NCI-H510A treated with DMSO at 0.1 percent for 48 hours (cell line): ENCODE measurements at regions not wholly inside any gene's neighbourhood (a gene's known extent, or its start where the extent isn't known, plus 50 kb on each side); places are given as distances from the start of the nearest gene placed in this dataset.
A peak's percentile ranks its signal among the peaks of the same experiment; 100 is the strongest.

Experiments
- DNase-seq: peaks from one replicate; lab custom pipeline; 2025; lab: John Stamatoyannopoulos, UW

GRCh38 chr1:163656095-163656759 lies 334.5 kb downstream of the NUF2 start:
- DNase-seq, result peak; percentile 69

GRCh38 chr1:163657719-163658118 lies 336.0 kb downstream of the NUF2 start:
- no peak for DNase-seq

DNA sequence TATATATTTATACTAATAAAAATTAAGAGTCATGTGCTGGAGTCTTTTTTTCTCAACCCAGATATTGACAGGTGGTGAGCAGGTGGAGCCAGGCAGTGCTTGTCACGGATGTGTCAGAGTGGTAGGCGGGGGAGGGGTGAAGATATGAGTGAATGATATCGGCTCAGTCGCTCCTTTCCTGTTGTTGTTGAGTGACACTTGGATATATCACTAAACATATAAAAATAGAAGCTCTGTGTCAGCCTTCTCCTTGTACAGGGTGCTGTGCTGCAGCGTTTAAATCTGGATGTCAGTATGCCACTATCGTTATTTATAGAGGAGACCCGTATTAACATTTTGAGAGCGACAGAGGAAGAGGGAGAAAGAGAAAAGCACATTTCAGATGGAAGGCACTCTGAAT lies 339.6 kb downstream of the NUF2 start:
- no peak for DNase-seq

DNA sequence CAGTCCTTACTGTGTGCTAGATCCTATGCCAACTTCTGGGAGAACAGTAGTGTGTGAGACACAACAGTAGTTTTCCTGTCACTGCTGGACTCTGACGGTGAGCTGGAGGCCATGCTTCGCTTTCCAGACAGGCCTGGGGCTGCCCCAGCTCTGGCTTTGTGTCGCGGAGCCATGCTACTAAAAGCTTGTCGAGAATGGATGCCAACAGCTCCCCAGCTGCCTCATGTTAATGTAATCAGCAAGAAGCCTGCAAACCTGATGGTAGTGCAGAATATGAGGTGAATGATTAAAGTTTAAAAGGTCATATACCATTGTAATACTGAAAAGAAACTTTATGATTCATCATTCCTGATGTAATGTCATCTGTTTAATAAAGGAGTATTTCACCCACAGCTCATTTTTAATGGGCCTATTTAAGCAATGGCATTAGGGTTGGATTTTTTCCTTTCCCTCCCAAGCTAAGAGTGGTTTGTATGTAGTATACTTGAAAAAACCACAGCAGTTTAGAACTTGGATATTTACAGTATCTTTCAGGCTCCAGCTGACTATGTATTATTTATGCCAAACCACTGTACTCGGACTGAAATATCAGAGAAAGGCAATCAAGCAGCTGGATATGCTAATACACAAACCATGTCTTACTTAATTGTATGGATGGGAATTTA lies 343.0 kb downstream of the NUF2 start:
- DNase-seq, result no peak

GRCh38 chr1:163668472-163668871 lies 346.7 kb downstream of the NUF2 start:
- no peak for DNase-seq

- no peak for DNase-seq
These were observed 349.4 kb downstream of the NUF2 start for GRCh38 chr1:163670989-163671757.

DNA sequence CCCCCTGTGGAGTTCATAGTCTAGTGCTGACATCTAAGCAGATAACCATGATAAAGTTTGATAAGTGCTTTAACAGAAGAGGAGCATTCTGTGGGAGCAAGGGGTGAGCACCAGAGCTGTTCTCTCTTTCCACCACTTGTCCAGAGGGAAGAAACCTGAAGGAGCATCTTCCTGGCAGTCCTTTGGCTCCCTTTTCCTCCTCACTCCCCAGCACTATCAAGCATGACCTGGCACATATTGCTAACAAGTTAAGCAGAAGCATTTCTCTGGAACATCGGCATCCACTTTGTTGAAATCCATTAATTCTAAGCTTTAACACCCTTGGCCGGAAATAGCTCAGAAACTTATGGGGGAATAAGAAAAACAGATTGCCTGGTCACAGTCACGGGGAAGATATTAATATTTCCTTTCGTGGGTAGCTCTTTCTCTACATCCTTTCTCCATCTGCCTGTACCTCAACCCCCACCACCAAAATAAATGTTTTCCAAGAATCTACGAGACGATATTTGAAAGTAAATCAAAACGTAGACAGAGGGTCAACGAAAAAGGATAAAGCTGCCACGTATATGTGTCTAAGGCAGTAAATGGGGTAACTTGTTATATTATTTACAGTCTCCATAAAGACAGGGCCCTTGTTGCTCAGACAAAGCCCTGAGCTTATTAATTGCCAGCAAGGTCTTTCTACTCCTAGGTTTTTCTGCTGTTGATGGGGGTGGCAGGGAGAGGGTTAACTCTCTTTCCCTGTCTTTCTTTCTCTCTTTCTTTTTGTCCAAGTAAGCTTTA lies 351.4 kb downstream of the NUF2 start:
- no peak for DNase-seq

GRCh38 chr1:163673759-163674151 lies 352.0 kb downstream of the NUF2 start:
- DNase-seq, result no peak

DNA sequence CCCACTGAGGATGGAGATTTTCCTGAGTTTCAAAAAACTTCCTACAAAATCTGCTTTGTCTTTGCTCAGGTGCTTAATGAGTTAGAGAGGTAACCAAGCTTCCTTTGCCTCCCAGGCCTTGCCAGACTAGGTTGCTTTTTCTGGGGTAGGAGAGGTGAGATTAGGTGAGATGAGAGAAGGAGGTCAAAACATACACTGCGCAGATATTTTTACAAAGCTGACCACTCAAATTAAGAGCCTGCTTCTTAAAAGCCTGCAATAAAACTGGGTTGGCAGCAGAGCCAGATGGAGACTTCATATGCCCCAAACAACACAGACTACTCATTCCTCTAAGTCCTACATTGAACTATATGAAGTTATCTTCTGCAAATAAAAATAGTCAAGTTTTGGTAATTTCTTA lies 352.5 kb downstream of the NUF2 start:
- no peak for DNase-seq

DNA sequence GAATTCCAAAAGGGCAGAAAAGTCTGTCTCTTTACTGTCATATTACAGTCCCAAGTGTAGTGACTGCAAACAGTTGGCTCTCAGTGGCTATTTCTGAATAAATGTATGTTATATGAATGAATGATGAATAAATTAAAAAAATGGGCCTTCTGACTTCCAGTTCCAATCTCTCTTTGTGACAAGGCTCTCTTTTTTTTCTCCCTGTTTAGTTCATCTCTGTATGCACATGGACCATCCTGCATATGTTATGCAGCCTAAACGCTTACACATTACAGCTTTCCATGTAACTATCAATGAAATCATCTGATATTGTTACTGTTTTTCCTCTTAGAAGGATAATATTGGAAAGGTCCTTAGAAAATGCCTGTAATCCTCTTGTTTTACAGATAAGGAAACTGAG lies 363.0 kb downstream of the NUF2 start:
- DNase-seq, result no peak

DNA sequence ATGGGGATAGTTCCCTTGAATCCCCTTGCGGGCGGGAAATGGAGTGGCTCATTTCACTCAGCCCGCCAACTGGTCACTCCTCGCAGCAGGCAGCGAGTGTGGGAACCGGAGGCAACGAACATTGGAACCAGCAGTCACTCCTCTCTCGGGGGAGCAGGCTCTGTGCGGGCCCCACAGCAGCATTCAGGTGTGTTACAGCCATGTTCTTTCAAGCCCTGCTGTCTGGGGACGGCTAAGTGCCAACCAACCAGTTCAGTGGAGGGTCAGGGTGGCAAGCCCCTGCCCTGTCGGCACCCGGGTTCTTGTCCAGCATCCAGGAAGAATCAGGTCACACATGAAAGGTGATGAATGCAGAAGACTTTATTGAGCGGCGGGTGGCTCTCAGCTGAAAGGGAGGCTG lies 370.5 kb downstream of the NUF2 start:
- DNase-seq, result no peak

GRCh38 chr1:163697137-163697536 lies 375.4 kb downstream of the NUF2 start:
- no peak for DNase-seq

GRCh38 chr1:163701783-163702374 lies 380.1 kb downstream of the NUF2 start:
- DNase-seq, result no peak

DNA sequence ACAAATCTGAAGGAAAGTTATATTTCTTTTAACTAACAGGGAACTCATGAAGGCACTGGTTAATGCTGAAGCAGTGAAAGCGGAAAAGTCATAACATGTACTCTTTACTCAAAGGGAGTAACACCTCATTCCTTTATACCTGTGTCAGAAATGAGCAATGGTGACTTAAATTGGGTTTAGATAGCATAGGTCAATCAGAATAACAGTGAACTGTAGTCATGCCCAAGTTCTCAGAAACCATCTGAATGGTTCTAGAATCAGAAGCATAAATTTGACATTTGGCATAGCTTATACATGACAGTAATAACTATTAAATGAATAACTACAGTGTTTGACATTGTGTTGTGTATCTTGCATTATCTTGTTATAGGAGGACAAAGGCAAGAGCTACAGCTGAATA lies 382.0 kb downstream of the NUF2 start:
- DNase-seq, result no peak

DNA sequence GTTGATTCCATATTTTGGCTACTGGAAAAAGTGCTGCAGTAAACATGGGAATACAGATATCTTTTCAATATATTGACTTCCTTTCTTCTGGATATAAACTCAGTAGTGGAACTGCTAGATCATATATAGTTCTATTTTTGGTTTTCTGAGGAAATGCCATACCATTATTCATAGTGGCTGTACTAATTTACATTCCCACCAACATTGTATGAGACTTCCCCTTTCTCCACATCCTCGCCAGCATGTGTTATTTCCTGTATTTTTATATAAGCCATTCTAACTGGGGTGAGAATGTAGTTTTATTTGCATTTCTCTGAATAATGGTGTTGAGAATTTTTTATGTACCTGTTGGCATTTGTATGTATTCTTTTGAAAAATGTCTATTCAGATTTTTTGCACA lies 385.2 kb downstream of the NUF2 start:
- no peak for DNase-seq

DNA sequence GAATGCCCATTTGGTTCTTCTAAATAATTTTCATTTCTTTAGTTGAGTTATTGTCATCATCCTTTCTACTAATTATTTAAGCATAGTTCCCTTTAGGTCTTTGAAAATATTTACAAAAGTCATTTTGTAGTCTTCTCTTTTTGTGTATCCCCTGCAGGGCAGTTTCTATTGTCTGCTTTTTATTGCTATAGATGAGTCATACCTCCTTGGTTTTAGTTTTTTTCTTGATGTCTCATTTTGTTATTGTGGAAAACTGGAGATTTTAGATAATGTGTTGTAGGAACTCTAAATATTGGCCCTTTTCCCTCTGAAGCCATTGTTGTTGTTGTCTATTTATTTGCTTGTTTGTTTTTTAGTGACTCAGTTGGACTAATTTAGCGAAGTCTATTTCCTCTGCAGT lies 387.9 kb downstream of the NUF2 start:
- no peak for DNase-seq

DNA sequence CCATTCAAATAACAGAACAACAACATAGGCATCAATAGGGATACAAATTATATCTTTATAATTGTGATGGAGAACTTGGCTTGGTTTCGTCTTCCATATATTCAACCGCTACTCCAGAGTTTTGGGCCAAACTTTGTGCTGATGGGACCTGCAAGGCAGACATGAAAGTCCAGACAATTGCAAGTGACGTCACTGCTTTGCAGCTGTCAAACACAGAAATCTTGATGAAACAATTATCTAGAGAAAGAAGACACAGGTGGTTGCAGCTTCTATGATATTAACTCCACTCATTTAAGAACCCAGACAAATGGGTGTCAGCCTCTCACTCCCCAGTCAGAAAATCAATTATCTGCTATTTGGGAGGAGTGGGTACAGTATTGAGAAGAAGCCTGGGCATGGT lies 390.6 kb downstream of the NUF2 start:
- DNase-seq, result no peak

DNA sequence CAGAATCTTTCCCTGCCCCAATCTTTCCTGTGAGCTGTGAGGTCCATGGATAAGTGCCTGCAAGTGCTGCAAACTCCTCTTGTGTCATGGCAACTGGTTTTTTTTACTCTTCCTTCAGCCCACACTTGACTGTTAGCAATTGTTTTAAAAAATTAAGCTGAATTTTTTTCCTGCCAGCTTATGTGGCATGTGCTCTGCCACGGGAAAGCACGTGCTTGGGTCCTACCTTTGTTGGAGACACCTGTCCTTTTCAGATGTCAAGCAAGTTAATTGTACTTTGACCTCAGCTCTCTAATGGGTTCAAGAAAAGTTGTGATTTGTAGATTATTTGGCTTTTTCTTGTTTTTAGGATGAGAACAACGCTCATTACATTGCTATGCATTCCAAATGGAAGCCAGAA lies 398.5 kb downstream of the NUF2 start:
- no peak for DNase-seq

- DNase-seq, result no peak
These were observed 403.8 kb downstream of the NUF2 start for GRCh38 chr1:163725551-163725950.

GRCh38 chr1:163730411-163730821 lies 408.7 kb downstream of the NUF2 start:
- DNase-seq, result no peak

GRCh38 chr1:163737261-163737660 lies 415.5 kb downstream of the NUF2 start:
- no peak for DNase-seq

GRCh38 chr1:163744301-163744887 lies 422.6 kb downstream of the NUF2 start:
- no peak for DNase-seq
